ENCODE measurements at regions not wholly inside any gene's neighbourhood (a gene's known extent, or its start where the extent isn't known, plus 50 kb on each side); places are given as distances from the start of the nearest gene placed in this dataset.

- no peak for FAIRE-seq
These were observed 247.0 kb upstream of the TNC start for GRCh38 chr9:115364991-115365390.

DNA sequence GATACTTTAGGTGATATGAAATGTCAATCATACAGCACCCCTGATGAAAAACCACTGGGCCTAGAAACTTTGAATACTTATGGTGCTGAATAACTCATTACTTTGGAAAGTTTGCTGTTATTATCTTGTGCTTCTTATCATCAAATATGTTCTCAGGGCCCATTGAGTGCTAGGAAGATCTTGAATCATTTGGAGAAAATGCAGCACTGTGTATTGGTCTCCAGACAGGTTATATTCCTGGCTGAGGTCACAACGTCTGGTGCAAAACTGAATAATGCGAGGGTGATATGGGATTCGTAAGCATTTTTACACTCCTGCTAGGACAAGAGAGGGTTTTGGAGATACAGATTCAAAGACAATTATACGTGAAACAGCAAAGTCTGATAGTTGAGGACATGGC, 249.4 kb upstream of the TNC start:
- H3K9me1 ChIP-seq (ENCODE audit: control insufficient read depth, extremely low read depth, insufficient read depth, low read length): no peaks in the 10 kb centered on the region
- dilution Hi-C loops (cut with MboI; ENCODE audit: extremely low pct_ligation_motif_present, low sequenced_read_pairs): no loop called here
- no peak overlapping the region for H3K27ac ChIP-seq (ENCODE audit: control insufficient read depth, insufficient read depth, low read length)
- no peaks in the 10 kb centered on the region for H3K36me3 ChIP-seq (ENCODE audit: control insufficient read depth in 2 of 2, extremely low read depth in 1 of 2, insufficient read depth in 2 of 2, low read length in 2 of 2)
- TF ChIP-seq EZH2 (IDR thresholded peaks at IDR 0.05; ENCODE audit: low read length): no peak
- no peak for TF ChIP-seq CTCF (optimal IDR thresholded peaks at IDR 0.05 in 1 of 3, IDR thresholded peaks at IDR 0.05 in 1 of 3, conservative IDR thresholded peaks at IDR 0.05 in 1 of 3; ENCODE audit: extremely low read depth in 1 of 3, insufficient read depth in 2 of 3, low read length in 3 of 3)
- no peaks in the 10 kb centered on the region for H3K9me3 ChIP-seq (ENCODE audit: control insufficient read depth, low read depth, low read length)
- H3K4me3 ChIP-seq (ENCODE audit: control insufficient read depth in 2 of 3, extremely low read depth in 1 of 3, insufficient read depth in 2 of 3, low read depth in 1 of 3, low read length in 3 of 3): no peak overlapping the region
- peaks cover 15% of the 10 kb centered on the region for H3K4me1 ChIP-seq (ENCODE audit: control insufficient read depth, extremely low read depth, insufficient read depth, low read length)
- no peak overlapping the region for H3K4me2 ChIP-seq (ENCODE audit: control insufficient read depth, extremely low read depth, insufficient read depth, low read depth, low read length)
- no peak for DNase-seq (ENCODE audit: low read depth, low spot score)
- no peak for FAIRE-seq
- no peaks in the 10 kb centered on the region for H3K79me2 ChIP-seq (ENCODE audit: control insufficient read depth, insufficient read depth, low read length)
- no peak overlapping the region for H2AFZ ChIP-seq (ENCODE audit: control insufficient read depth, low read length)
- no peak overlapping the region for H3K9ac ChIP-seq (ENCODE audit: control insufficient read depth, extremely low read depth, insufficient read depth, low read length)
- no peaks in the 10 kb centered on the region for H4K20me1 ChIP-seq (ENCODE audit: control insufficient read depth, extremely low read depth, insufficient read depth, low read length)
- H3K27me3 ChIP-seq (ENCODE audit: control insufficient read depth, extremely low read depth, insufficient read depth, low read length): no peaks in the 10 kb centered on the region

More at GRCh38 chr9:115364991-115365390, 247.0 kb upstream of the TNC start:
- DNase-seq (ENCODE audit: low read depth, low spot score): no peak
- Histone ChIP-seq H3K9me1 (ENCODE audit: control insufficient read depth, extremely low read depth, insufficient read depth, low read length) (no peaks in the 10 kb centered on the region), H3K4me3 (ENCODE audit: control insufficient read depth in 2 of 3, extremely low read depth in 1 of 3, insufficient read depth in 2 of 3, low read depth in 1 of 3, low read length in 3 of 3) (no peak overlapping the region), H3K9me3 (ENCODE audit: control insufficient read depth, low read depth, low read length) (no peaks in the 10 kb centered on the region), H3K27ac (ENCODE audit: control insufficient read depth, insufficient read depth, low read length) (no peak overlapping the region), H3K36me3 (ENCODE audit: control insufficient read depth in 2 of 2, extremely low read depth in 1 of 2, insufficient read depth in 2 of 2, low read length in 2 of 2) (no peaks in the 10 kb centered on the region), H3K9ac (ENCODE audit: control insufficient read depth, extremely low read depth, insufficient read depth, low read length) (no peak overlapping the region), H3K4me1 (ENCODE audit: control insufficient read depth, extremely low read depth, insufficient read depth, low read length) (peaks cover 12% of the 10 kb centered on the region), H4K20me1 (ENCODE audit: control insufficient read depth, extremely low read depth, insufficient read depth, low read length) (no peaks in the 10 kb centered on the region), H3K79me2 (ENCODE audit: control insufficient read depth, insufficient read depth, low read length) (no peaks in the 10 kb centered on the region), H3K4me2 (ENCODE audit: control insufficient read depth, extremely low read depth, insufficient read depth, low read depth, low read length) (no peak overlapping the region), H3K27me3 (ENCODE audit: control insufficient read depth, extremely low read depth, insufficient read depth, low read length) (no peaks in the 10 kb centered on the region), H2AFZ (ENCODE audit: control insufficient read depth, low read length) (no peak overlapping the region)
- dilution Hi-C loops (cut with MboI; ENCODE audit: extremely low pct_ligation_motif_present, low sequenced_read_pairs): no loop called here
- TF ChIP-seq CTCF (optimal IDR thresholded peaks at IDR 0.05 in 1 of 3, IDR thresholded peaks at IDR 0.05 in 1 of 3, conservative IDR thresholded peaks at IDR 0.05 in 1 of 3; ENCODE audit: extremely low read depth in 1 of 3, insufficient read depth in 2 of 3, low read length in 3 of 3) (no peak), EZH2 (IDR thresholded peaks at IDR 0.05; ENCODE audit: low read length) (no peak)
